HG03039 (cell line): ENCODE measurements at regions not wholly inside any gene's neighbourhood (a gene's known extent, or its start where the extent isn't known, plus 50 kb on each side); places are given as distances from the start of the nearest gene placed in this dataset.
A peak's percentile ranks its signal among the peaks of the same experiment; 100 is the strongest.

ENCODE experiments used
- ATAC-seq: cut with Tn5 transposase; IDR thresholded peaks from one replicate; pipeline ENCODE4 v1.9.1; 2021; ENCODE audit warnings: mild to moderate bottlenecking, moderate library complexity; ENCODE audit not compliant: unreplicated experiment

DNA sequence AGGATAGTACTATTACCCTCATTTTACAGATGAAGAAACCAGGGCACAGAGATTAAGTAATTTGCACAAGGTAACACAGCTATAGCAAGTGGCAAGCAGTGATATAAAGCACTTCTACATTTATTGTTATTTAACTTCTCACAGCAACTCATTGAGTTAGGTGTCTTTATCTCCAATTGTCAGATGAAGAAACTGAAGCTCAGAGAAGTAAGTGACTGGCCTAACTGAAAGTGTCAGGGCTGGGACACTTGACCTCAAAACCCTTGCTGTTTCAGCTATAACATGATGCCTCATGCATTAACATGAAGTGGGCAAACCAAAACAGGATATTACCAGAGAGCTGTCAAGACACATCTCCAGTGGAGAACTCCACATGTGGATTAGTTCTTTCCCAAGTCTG lies 65.8 kb upstream of the LEKR1 start:
- ATAC-seq: peak; percentile 86

DNA sequence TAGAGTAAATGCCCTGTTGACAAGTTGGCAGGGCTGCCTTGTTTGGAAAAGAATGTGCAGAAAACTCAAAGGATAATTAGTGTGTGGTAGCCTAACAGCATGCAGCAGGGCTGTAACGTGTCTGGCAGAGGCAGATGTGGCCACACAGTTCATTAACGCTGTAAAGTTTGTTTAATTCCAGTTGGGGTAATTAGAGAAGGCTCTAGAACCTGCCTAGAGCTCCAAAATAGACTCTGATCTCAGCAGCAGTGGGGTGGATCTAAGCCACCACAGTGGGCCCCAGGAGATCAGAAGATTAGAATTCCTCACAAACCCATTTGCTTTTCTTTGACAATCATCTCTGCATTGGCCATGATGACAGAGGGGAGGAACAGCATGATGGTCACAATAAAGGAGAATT lies 65.1 kb upstream of the LEKR1 start:
- ATAC-seq: no peak

DNA sequence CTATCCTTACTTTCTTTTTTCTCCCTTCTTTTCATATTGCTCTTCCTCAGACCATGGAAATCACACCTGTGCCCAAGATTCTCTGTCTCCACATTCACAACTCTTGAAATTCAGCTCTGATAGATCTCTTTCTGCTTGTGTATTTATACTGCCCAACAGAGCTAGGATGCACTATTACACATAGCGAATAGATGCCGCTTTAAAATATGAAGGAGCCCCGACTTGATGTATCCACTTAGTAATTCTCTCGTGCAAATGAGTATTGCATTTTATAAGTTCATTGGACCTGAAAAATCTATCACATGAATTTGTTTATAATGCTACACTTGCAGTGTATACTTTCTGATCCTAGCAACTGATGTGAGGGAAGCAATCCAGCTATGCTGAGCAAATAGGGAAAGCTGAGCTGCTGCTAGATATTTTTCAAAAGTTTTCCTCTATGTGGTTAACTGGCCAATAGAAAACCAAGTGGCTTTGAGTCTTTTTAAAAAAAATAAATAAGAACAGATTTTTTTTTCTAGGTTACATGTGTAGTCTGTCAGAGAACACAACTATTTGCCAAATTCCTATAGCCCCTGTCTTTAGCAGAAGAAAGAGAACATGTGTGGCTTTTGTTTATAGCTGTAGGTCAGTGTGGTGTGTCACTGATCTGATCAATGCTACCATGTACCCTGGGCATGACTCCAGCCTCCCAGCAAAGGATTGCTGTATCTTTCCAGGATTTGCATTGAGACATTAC lies 64.3 kb upstream of the LEKR1 start:
- no peak for ATAC-seq

DNA sequence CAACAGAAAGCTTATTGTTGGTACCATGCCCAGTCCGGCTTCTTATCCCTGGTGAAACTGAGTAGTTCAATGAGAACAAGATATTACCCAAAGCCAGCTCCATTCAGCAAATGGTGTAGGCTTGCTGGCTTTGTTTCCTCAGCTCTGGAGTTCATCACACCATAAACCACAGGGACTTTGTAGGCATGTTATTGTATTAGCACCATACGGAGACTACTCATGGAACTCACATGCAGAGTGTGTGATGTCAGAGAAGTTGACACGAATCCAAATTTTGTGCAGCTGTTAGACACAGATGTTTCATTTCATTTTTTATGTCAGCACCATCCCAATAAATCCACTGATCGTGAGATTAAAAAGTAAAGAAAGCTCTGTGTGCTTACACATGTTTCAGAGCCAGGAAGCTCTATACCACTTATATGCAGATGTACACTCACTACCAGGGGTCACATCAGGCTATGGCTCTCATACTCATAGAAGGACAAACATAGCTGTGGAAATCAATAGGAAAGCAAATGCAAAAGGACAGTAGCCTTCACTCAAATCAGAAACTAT lies 63.4 kb upstream of the LEKR1 start:
- no peak for ATAC-seq

DNA sequence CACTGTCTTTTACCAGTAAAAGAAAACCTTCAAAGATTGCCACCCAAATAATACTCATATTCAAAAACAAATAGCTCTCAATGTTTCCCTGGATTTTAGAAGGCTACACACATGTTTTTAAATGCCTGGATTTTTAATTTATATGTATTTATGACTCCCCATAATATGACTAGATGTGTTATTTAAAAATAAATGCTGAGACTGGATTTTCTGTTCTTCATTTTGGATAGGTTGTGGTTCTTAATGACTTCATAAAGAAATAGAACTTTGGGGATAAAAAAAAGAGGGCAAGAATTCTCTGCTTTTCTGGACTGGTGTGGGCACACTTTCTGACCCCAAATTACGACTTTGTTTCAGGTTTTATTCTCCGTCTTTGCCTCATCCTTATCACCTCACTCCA lies 62.8 kb upstream of the LEKR1 start:
- no peak for ATAC-seq

DNA sequence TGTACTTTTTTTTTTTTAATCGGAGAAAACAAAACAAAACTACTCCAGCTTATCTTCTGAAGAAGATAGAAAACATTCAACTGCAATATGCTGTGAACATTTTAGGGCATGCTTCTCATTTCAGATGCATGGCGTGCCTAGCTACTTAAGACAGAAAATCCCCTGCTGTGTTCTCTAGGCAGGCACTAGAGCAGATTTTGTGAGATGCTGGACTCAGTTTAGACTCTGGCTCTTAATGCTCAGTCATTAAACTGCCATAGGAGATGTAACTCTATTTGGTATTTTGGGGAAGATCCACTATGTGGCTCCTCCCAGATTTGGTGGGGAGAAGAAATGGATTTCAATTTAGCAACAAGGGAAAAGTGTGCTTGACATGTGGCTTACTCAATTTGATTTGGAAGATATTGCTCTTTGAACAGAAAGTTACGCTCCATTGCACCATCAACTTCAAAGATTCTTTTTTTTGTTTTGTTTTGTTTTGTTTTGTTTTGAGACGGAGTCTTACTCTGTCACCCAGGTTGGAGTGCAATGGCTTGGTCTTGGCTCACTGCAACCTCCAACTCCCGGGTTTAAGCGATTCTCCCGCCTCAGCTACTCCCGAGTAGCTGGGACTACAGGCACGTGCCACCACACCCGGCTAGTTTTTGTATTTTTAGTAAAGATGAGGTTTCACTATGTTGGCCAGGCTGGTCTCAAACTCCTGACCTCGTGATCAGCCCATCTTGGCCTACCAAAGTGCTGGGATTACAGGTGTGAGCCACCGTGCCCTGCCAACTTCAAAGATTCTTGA lies 62.0 kb upstream of the LEKR1 start:
- ATAC-seq: no peak

DNA sequence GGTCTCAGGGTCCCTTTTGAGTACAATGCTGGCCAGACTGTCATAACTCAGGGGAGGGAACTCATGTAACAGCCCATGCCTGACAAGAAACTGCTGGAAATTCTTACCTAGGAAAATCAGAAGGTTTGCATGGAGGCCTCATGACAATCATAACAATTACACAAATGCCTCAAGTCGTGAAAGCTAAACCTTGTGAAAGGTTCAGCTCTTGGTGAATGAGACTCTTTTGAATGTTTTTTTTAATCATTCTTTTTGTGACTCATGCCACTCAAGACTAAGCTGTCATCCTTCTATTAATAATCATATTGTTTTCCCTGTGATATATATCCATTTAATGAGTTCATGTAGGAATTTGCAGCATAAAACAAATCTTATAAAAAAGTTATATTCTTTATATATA lies 61.4 kb upstream of the LEKR1 start:
- no peak for ATAC-seq

DNA sequence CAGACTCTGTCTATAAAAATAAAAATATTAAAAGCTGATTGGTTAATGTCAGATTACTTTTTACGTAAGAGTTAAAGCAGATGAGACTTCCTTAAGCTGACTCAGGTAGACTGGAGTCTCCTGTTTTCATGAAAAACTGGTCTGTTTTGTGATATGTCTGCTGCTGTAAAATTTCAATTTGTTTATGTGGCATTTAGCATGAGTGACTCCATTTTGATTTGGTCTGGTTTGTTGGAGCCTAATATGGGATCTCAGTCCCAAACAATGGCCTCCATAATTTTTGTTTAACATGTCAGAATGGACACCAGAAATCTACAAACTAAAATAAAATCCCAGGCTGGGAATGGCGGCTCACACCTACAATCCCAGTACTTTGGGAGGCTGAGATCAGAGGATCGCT lies 57.8 kb upstream of the LEKR1 start:
- no peak for ATAC-seq

DNA sequence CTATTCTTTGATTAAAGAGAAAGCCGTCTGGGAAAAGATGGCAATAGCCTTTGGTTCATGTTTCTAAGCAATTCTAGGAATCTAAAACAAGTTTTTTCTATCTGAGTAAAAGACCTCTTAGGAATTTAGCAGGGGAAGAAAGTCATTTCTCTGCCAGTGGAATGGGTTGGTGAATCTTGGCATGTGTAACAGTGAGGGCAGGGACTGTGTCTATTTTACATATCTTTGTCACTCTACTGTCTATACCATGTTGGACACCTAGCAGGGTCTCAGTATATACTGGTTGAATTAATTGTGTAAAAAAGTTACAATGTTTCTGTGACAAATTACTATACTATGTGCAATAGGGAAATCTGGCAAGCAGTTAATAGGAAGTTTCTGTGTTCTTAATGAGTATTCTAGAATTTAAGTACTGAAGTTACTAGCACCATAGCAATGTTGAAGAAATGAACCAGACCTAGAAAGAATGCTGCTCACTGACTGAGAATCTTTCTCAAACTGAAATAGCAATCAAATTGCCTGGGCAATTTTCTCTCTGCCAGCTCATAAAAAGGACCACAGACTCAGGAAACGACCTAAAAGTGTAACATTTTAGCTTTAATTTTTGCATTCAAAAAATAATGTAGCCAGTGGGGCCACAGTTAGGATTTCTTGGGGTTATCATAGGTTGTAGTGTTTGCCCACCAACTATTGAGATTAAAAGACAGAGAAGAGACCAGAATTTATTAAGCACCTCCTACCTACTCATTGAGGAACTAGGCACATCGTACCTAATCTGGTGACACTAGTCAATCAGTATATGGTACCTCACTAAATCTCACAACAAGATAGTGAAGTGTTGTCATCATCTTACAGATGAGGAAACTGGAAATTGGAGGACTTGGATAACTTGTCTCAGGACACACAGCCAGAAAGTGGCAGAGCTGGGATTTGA lies 56.2 kb upstream of the LEKR1 start:
- ATAC-seq: no peak

DNA sequence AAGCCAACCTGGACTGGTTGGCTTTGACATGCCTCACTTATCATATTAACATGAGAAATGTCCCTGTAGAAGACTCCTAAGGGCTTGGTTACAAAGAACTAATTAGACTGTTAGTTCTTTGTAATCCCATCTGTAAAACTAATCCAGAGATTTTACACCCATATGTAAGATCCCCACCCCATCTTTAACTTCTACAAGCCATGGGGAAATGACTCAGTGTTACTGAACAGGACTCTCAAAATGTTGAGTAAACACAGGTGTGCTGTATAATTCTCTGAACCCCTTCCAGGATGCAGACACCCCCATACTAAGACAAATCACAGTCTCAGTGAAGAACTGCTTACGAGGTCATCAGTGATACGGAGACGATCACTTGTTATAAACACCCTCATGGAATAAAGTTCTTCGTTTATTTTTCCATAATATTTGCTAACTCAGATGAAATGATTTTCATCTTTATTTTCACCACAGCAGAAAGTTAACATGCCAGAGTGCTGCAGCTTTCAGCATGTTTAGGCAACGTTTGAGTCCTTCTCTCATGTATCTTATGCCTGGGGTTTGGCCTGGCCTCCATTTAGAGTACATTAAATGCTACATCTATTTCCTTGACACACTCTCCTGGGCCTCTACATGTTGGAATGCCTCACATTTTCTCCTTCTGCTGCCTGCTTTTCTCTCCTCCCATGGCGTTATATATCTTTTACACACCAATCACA lies 55.3 kb upstream of the LEKR1 start:
- ATAC-seq: no peak

DNA sequence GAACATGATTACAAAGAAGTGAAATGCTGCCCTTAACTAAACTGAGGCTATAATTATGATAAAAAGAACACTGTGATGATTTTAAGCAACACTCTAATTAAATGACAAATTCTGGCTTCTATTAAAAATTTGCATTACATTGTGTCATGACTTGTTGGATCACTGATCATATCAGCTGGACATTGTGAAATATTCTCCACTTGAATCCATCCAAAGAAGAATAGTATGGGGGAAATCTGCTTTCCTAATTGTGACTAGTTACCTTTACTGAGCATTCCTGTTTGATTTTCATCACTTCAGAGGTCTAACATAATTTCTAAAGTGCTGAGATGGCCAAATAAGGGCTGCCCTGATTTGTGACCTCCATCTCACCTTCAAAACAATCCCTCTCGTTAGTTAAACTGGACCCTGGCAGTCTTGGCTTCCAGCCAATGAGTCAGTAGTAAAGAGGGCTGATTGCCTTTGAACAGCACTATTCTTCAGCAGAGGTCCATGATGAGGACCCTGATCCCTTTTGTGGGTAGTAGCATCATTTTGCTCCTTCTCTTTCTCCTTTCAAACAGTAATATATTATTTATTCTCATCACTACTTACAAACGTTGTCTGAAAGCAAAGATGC lies 53.5 kb upstream of the LEKR1 start:
- ATAC-seq: no peak

DNA sequence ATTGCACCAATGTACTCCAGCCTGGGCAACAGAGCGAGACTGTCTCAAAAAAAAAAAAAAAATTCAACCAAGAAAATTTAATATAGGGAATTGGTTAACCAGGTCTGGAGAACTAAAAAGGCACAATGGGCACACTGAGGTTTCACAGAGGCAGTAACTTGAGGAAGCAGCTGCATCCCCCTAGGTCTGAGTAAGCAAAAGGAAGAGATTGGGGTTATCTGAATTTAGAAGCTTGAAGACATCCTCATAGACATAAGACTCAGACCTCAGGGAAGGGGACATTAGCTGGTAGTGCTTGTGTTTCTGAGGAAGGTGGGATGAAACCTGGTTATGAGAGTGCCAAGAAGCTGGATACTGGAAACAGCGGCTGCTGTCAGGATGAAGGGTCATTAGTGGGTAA lies 50.1 kb upstream of the LEKR1 start:
- no peak for ATAC-seq
